CD4-positive, alpha-beta T cell treated with Interleukin-12 subunit alpha and Interleukin-12 subunit beta, for 1 hour (primary cell): ENCODE measurements at regions not wholly inside any gene's neighbourhood (a gene's known extent, or its start where the extent isn't known, plus 50 kb on each side); places are given as distances from the start of the nearest gene placed in this dataset.

Experiments used
- DNase-seq: peaks from one replicate; pipeline ENCODE4 v3.0.0-alpha.2; 2020

- DNase-seq = no peak
Observed at GRCh38 chr10:24041834-24042233, 167.1 kb upstream of the KIAA1217 start.

- DNase-seq = no peak
Observed at GRCh38 chr10:24042884-24043283, 166.1 kb upstream of the KIAA1217 start.

GRCh38 chr10:24046060-24046459 is 162.9 kb upstream of the KIAA1217 start:
- no peak for DNase-seq

GRCh38 chr10:24047176-24047575 is 161.8 kb upstream of the KIAA1217 start:
- no peak for DNase-seq

GRCh38 chr10:24054421-24054820 is 154.5 kb upstream of the KIAA1217 start:
- no peak for DNase-seq

GRCh38 chr10:24080207-24080606 is 128.7 kb upstream of the KIAA1217 start:
- no peak for DNase-seq

GRCh38 chr10:24086296-24087086 is 122.4 kb upstream of the KIAA1217 start:
- DNase-seq = no peak

- no peak for DNase-seq
Observed at GRCh38 chr10:24091256-24091655, 117.7 kb upstream of the KIAA1217 start.

- DNase-seq = no peak
Observed at GRCh38 chr10:24096281-24096680, 112.7 kb upstream of the KIAA1217 start.

GRCh38 chr10:24097751-24098207 is 111.2 kb upstream of the KIAA1217 start:
- DNase-seq = no peak

- DNase-seq = no peak
Observed at GRCh38 chr10:24104895-24105294, 104.0 kb upstream of the KIAA1217 start.

- DNase-seq = no peak
Observed at GRCh38 chr10:24113901-24114300, 95.0 kb upstream of the KIAA1217 start.

- no peak for DNase-seq
Observed at GRCh38 chr10:24114556-24114955, 94.4 kb upstream of the KIAA1217 start.

GRCh38 chr10:24115403-24115802 is 93.5 kb upstream of the KIAA1217 start:
- DNase-seq = no peak

GRCh38 chr10:24118246-24118645 is 90.7 kb upstream of the KIAA1217 start:
- DNase-seq = no peak

GRCh38 chr10:24119896-24120295 is 89.0 kb upstream of the KIAA1217 start:
- DNase-seq = no peak

- DNase-seq = no peak
Observed at GRCh38 chr10:24120646-24121045, 88.3 kb upstream of the KIAA1217 start.

GRCh38 chr10:24127516-24127915 is 81.4 kb upstream of the KIAA1217 start:
- DNase-seq = no peak

- DNase-seq = no peak
Observed at GRCh38 chr10:24128066-24128730, 80.7 kb upstream of the KIAA1217 start.

GRCh38 chr10:24132741-24133140 is 76.2 kb upstream of the KIAA1217 start:
- no peak for DNase-seq

GRCh38 chr10:24133835-24134234 is 75.1 kb upstream of the KIAA1217 start:
- no peak for DNase-seq

- no peak for DNase-seq
Observed at GRCh38 chr10:24136070-24136469, 72.9 kb upstream of the KIAA1217 start.

GRCh38 chr10:24147321-24147720 is 61.6 kb upstream of the KIAA1217 start:
- DNase-seq = no peak

- no peak for DNase-seq
Observed at GRCh38 chr10:24149640-24150039, 59.3 kb upstream of the KIAA1217 start.
